Osteocyte (in vitro differentiated cells): ENCODE measurements at regions not wholly inside any gene's neighbourhood (a gene's known extent, or its start where the extent isn't known, plus 50 kb on each side); places are given as distances from the start of the nearest gene placed in this dataset.

Experiments used
- DNase-seq: peaks from one replicate; pipeline ENCODE4 v3.0.0; 2021; ENCODE audit warnings: mixed read lengths; ENCODE audit not compliant: unreplicated experiment; ENCODE audit errors: extremely low spot score
- H3K27ac Mint-ChIP-seq: one replicate; pipeline ENCODE4 v1.8.0; 2021; ENCODE audit warnings: mild to moderate bottlenecking, mixed read lengths; ENCODE audit not compliant: unreplicated experiment
- H3K27me3 Mint-ChIP-seq: one replicate; pipeline ENCODE4 v1.8.0; 2021; ENCODE audit warnings: mixed read lengths; ENCODE audit not compliant: unreplicated experiment
- H3K36me3 Mint-ChIP-seq: one replicate; pipeline ENCODE4 v1.8.0; 2021; ENCODE audit warnings: mixed read lengths; ENCODE audit not compliant: unreplicated experiment
- H3K4me1 Mint-ChIP-seq: one replicate; pipeline ENCODE4 v1.8.0; 2021; ENCODE audit warnings: mixed read lengths; ENCODE audit not compliant: unreplicated experiment
- H3K4me3 Mint-ChIP-seq: one replicate; pipeline ENCODE4 v1.8.0; 2021; ENCODE audit warnings: mild to moderate bottlenecking, moderate library complexity, mixed read lengths; ENCODE audit not compliant: unreplicated experiment
- H3K9me3 Mint-ChIP-seq: one replicate; pipeline ENCODE4 v1.8.0; 2021; ENCODE audit warnings: mixed read lengths; ENCODE audit not compliant: unreplicated experiment
- CTCF ChIP-seq: fragments of 200-600 bp; sonication (generic); IDR thresholded peaks from 2 replicates; pipeline ENCODE4 v1.5.0; 2021; ENCODE audit warnings: antibody characterized with exemption, mild to moderate bottlenecking, moderate library complexity

- Mint-ChIP-seq H3K27me3 (no peaks in the 10 kb centered on the region), H3K4me1 (peaks cover 16% of the 10 kb centered on the region), H3K9me3 (peaks cover 6% of the 10 kb centered on the region), H3K4me3 (no peak overlapping the region), H3K36me3 (peaks cover 5% of the 10 kb centered on the region), H3K27ac (no peak overlapping the region)
- DNase-seq, result no peak
- TF ChIP-seq CTCF, result no peak
These were observed 90.9 kb upstream of the HDDC2 start for GRCh38 chr6:125392682-125393081.

- H3K9me3 Mint-ChIP-seq, result peaks cover 6% of the 10 kb centered on the region
- TF ChIP-seq CTCF, result no peak
These were observed 91.7 kb upstream of the HDDC2 start for GRCh38 chr6:125393449-125393858.

GRCh38 chr6:125406741-125407140 lies 105.0 kb upstream of the HDDC2 start:
- peaks cover 4% of the 10 kb centered on the region for H3K4me1 Mint-ChIP-seq
- no peak overlapping the region for H3K27ac Mint-ChIP-seq
- H3K36me3 Mint-ChIP-seq, result no peaks in the 10 kb centered on the region
- no peak for TF ChIP-seq CTCF
- H3K9me3 Mint-ChIP-seq, result peaks cover 14% of the 10 kb centered on the region
- no peaks in the 10 kb centered on the region for H3K27me3 Mint-ChIP-seq
- DNase-seq, result no peak
- H3K4me3 Mint-ChIP-seq, result no peak overlapping the region

More at GRCh38 chr6:125393449-125393858, 91.7 kb upstream of the HDDC2 start:
- DNase-seq, result no peak
- H3K36me3 Mint-ChIP-seq, result peaks cover 5% of the 10 kb centered on the region
- peaks cover 16% of the 10 kb centered on the region for H3K4me1 Mint-ChIP-seq
- H3K27me3 Mint-ChIP-seq, result no peaks in the 10 kb centered on the region
- H3K4me3 Mint-ChIP-seq, result no peak overlapping the region
- H3K27ac Mint-ChIP-seq, result no peak overlapping the region

- TF ChIP-seq CTCF, result no peak
- Mint-ChIP-seq H3K9me3 (peaks cover 4% of the 10 kb centered on the region), H3K36me3 (peaks cover 4% of the 10 kb centered on the region)
These were observed 112.7 kb upstream of the HDDC2 start for GRCh38 chr6:125414507-125414906.

GRCh38 chr6:125415913-125416312 lies 114.1 kb upstream of the HDDC2 start:
- DNase-seq, result no peak
- Mint-ChIP-seq H3K27ac (peak overlapping the region; percentile 7), H3K27me3 (no peaks in the 10 kb centered on the region), H3K4me3 (no peak overlapping the region), H3K36me3 (peaks cover 4% of the 10 kb centered on the region), H3K9me3 (peaks cover 4% of the 10 kb centered on the region), H3K4me1 (peaks cover 21% of the 10 kb centered on the region)
- no peak for TF ChIP-seq CTCF

More at GRCh38 chr6:125414507-125414906, 112.7 kb upstream of the HDDC2 start:
- Mint-ChIP-seq H3K4me1 (peaks cover 18% of the 10 kb centered on the region), H3K4me3 (no peak overlapping the region), H3K27ac (no peak overlapping the region), H3K27me3 (no peaks in the 10 kb centered on the region)
- no peak for DNase-seq
